ENCODE measurements at regions not wholly inside any gene's neighbourhood (a gene's known extent, or its start where the extent isn't known, plus 50 kb on each side); places are given as distances from the start of the nearest gene placed in this dataset.
A peak's percentile ranks its signal among the peaks of the same experiment; 100 is the strongest.

GRCh38 chr16:77590707-77591106 is 131.6 kb upstream of the NUDT7 start:
- ATAC-seq (no peak), DNase-seq (ENCODE audit: low spot score) (no peak)

GRCh38 chr16:77591347-77591746 is 131.0 kb upstream of the NUDT7 start:
- ATAC-seq, result no peak
- DNase-seq (ENCODE audit: low spot score), result no peak

- DNase-seq (ENCODE audit: low spot score) (no peak), ATAC-seq (no peak)
Observed at GRCh38 chr16:77592021-77592420, 130.3 kb upstream of the NUDT7 start.

- ATAC-seq, result no peak
- DNase-seq (ENCODE audit: low spot score), result no peak
Observed at GRCh38 chr16:77594057-77594456, 128.3 kb upstream of the NUDT7 start.

- DNase-seq (ENCODE audit: low spot score) (no peak), ATAC-seq (no peak)
Observed at GRCh38 chr16:77594799-77595596, 127.3 kb upstream of the NUDT7 start.

GRCh38 chr16:77596261-77596660 is 126.1 kb upstream of the NUDT7 start:
- ATAC-seq (no peak), DNase-seq (ENCODE audit: low spot score) (no peak)

- ATAC-seq, result peak; percentile 87
Observed at GRCh38 chr16:77599793-77600415, 122.4 kb upstream of the NUDT7 start.

GRCh38 chr16:77600555-77600954 is 121.8 kb upstream of the NUDT7 start:
- DNase-seq (ENCODE audit: low spot score), result no peak
- ATAC-seq, result no peak

More at GRCh38 chr16:77599793-77600415, 122.4 kb upstream of the NUDT7 start:
- no peak for DNase-seq (ENCODE audit: low spot score)

- no peak for ATAC-seq
- no peak for DNase-seq (ENCODE audit: low spot score)
Observed at GRCh38 chr16:77603656-77604055, 118.7 kb upstream of the NUDT7 start.

- DNase-seq (ENCODE audit: low spot score), result no peak
- ATAC-seq, result no peak
Observed at GRCh38 chr16:77610496-77610895, 111.8 kb upstream of the NUDT7 start.

GRCh38 chr16:77611386-77611785 is 110.9 kb upstream of the NUDT7 start:
- ATAC-seq (no peak), DNase-seq (ENCODE audit: low spot score) (no peak)

GRCh38 chr16:77612596-77612995 is 109.7 kb upstream of the NUDT7 start:
- ATAC-seq (no peak), DNase-seq (ENCODE audit: low spot score) (no peak)

- ATAC-seq (no peak), DNase-seq (ENCODE audit: low spot score) (no peak)
Observed at GRCh38 chr16:77613095-77613494, 109.2 kb upstream of the NUDT7 start.

GRCh38 chr16:77617553-77617952 is 104.8 kb upstream of the NUDT7 start:
- DNase-seq (ENCODE audit: low spot score) (no peak), ATAC-seq (no peak)

- DNase-seq (ENCODE audit: low spot score) (no peak), ATAC-seq (no peak)
Observed at GRCh38 chr16:77617996-77618395, 104.3 kb upstream of the NUDT7 start.

- ATAC-seq (no peak), DNase-seq (ENCODE audit: low spot score) (no peak)
Observed at GRCh38 chr16:77618951-77619350, 103.4 kb upstream of the NUDT7 start.

- ATAC-seq, result no peak
- DNase-seq (ENCODE audit: low spot score), result no peak
Observed at GRCh38 chr16:77624085-77624484, 98.2 kb upstream of the NUDT7 start.

GRCh38 chr16:77636615-77637014 is 85.7 kb upstream of the NUDT7 start:
- no peak for ATAC-seq
- no peak for DNase-seq (ENCODE audit: low spot score)

- ATAC-seq (no peak), DNase-seq (ENCODE audit: low spot score) (no peak)
Observed at GRCh38 chr16:77637940-77638339, 84.4 kb upstream of the NUDT7 start.

- DNase-seq (ENCODE audit: low spot score) (no peak), ATAC-seq (no peak)
Observed at GRCh38 chr16:77643176-77643575, 79.1 kb upstream of the NUDT7 start.

- ATAC-seq, result no peak
Observed at GRCh38 chr16:77645764-77646163, 76.5 kb upstream of the NUDT7 start.

GRCh38 chr16:77647726-77648125 is 74.6 kb upstream of the NUDT7 start:
- ATAC-seq (no peak), DNase-seq (ENCODE audit: low spot score) (no peak)

More at GRCh38 chr16:77645764-77646163, 76.5 kb upstream of the NUDT7 start:
- DNase-seq (ENCODE audit: low spot score), result no peak

- DNase-seq (ENCODE audit: low spot score) (no peak), ATAC-seq (no peak)
Observed at GRCh38 chr16:77650761-77651160, 71.6 kb upstream of the NUDT7 start.

Data from left lobe of liver (tissue), 2 donors.